ENCODE measurements at regions not wholly inside any gene's neighbourhood (a gene's known extent, or its start where the extent isn't known, plus 50 kb on each side); places are given as distances from the start of the nearest gene placed in this dataset.

DNA sequence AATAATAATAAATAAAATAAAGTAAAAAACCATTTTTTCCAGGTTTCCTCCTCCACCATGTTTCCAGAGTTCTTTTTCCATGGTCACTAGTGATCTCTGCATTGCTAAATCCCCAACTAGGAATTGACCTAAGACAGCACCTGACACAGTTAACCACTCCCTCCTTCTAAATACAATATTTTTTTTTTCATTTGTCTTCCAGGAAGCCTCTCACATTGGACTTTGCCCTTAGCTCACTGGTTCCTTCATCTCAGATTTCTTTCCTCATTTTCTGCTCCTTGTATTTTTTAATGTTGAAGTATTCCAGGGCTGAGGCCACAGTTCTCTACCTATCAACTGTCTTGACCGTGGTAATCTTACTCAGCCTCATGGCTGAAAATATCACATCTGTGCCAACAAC lies 187.3 kb upstream of the FAM241A start:
- no peaks in the 10 kb centered on the region for H3K9me1 ChIP-seq (replicated peaks; ENCODE audit: control insufficient read depth, extremely low read depth, insufficient read depth, low read length)
- FAIRE-seq = no peak
- no TSS peak for BruUV-seq (replicated peaks)
- H3K4me3 ChIP-seq (replicated peaks in 1 of 3; ENCODE audit: insufficient read depth in 1 of 3, low read depth in 1 of 3, low read length in 3 of 3) = no peak overlapping the region
- H2AFZ ChIP-seq (ENCODE audit: low read depth, low read length) = no peak overlapping the region
- no peaks in the 10 kb centered on the region for H3K36me3 ChIP-seq (ENCODE audit: control insufficient read depth in 2 of 2, extremely low read depth in 1 of 2, insufficient read depth in 2 of 2, low read length in 2 of 2)
- no peak for TF ChIP-seq JUN (IDR thresholded peaks at IDR 0.05; ENCODE audit: borderline replicate concordance, insufficient read depth, insufficient read length, low read depth)
- no peak for TF ChIP-seq POLR2A (IDR thresholded peaks at IDR 0.05; ENCODE audit: low read depth, low read length)
- no peak for TF ChIP-seq POLR2AphosphoS5 (IDR thresholded peaks at IDR 0.05; ENCODE audit: insufficient read depth, low read depth, low read length)
- no peak for TF ChIP-seq MYC (IDR thresholded peaks at IDR 0.05; ENCODE audit: low read depth, low read length)
- no peak for TF ChIP-seq EZH2 (IDR thresholded peaks at IDR 0.05; ENCODE audit: borderline replicate concordance, low read depth, low read length, severe bottlenecking)
- no peak for TF ChIP-seq FOS (IDR thresholded peaks at IDR 0.05; ENCODE audit: borderline replicate concordance, insufficient read depth, low read length)
- TF ChIP-seq GATA2 (IDR thresholded peaks at IDR 0.05; ENCODE audit: insufficient read depth, insufficient read length, low read depth, low read length) = no peak
- TF ChIP-seq, protein P1, sequence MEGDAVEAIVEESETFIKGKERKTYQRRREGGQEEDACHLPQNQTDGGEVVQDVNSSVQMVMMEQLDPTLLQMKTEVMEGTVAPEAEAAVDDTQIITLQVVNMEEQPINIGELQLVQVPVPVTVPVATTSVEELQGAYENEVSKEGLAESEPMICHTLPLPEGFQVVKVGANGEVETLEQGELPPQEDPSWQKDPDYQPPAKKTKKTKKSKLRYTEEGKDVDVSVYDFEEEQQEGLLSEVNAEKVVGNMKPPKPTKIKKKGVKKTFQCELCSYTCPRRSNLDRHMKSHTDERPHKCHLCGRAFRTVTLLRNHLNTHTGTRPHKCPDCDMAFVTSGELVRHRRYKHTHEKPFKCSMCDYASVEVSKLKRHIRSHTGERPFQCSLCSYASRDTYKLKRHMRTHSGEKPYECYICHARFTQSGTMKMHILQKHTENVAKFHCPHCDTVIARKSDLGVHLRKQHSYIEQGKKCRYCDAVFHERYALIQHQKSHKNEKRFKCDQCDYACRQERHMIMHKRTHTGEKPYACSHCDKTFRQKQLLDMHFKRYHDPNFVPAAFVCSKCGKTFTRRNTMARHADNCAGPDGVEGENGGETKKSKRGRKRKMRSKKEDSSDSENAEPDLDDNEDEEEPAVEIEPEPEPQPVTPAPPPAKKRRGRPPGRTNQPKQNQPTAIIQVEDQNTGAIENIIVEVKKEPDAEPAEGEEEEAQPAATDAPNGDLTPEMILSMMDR (IDR thresholded peaks at IDR 0.05; ENCODE audit: extremely low read depth in 1 of 2, insufficient read depth in 1 of 2, low read depth in 1 of 2, low read length in 2 of 2) = no peak
- TF ChIP-seq, protein P2, sequence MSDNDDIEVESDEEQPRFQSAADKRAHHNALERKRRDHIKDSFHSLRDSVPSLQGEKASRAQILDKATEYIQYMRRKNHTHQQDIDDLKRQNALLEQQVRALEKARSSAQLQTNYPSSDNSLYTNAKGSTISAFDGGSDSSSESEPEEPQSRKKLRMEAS (IDR thresholded peaks at IDR 0.05; ENCODE audit: insufficient read depth, insufficient read length) = no peak
- intact Hi-C loops (cut with micrococcal nuclease) = no loop called here
- no peaks in the 10 kb centered on the region for H3K9me3 ChIP-seq (replicated peaks; ENCODE audit: control insufficient read depth, insufficient read depth, low read length)
- no peaks in the 10 kb centered on the region for H3K79me2 ChIP-seq (ENCODE audit: control insufficient read depth, insufficient read depth, low read length)
- peaks cover 16% of the 10 kb centered on the region for H3K4me1 ChIP-seq (ENCODE audit: control insufficient read depth, extremely low read depth, insufficient read depth, low read length)
- no peak overlapping the region for H3K9ac ChIP-seq (replicated peaks; ENCODE audit: extremely low read depth, insufficient read depth, low read length)
- no peak overlapping the region for H3K27ac ChIP-seq (ENCODE audit: insufficient read depth, low read depth, low read length)
- DNase-seq (ENCODE audit: low read depth, low spot score) = no peak
- H3K27me3 ChIP-seq (ENCODE audit: control insufficient read depth in 2 of 2, insufficient read depth in 2 of 2, low read length in 2 of 2) = no peaks in the 10 kb centered on the region
- H4K20me1 ChIP-seq (replicated peaks; ENCODE audit: control insufficient read depth, extremely low read depth, insufficient read depth, low read length) = no peaks in the 10 kb centered on the region
- ChIA-PET CTCF (no interaction called here), POLR2A (no interaction called here)
- no peak overlapping the region for H3K4me2 ChIP-seq (ENCODE audit: insufficient read depth, low read length)
- dilution Hi-C loops (cut with MboI; ENCODE audit: extremely low pct_ligation_motif_present, low sequenced_read_pairs) = no loop called here

Measured in endothelial cell of umbilical vein (primary cell).